H1 (cell line): ENCODE measurements at regions not wholly inside any gene's neighbourhood (a gene's known extent, or its start where the extent isn't known, plus 50 kb on each side); places are given as distances from the start of the nearest gene placed in this dataset.

Experiments
- CTCF ChIA-PET: fragments of 300-600 bp; sonication (Branson Sonifier 250); formaldehyde crosslinking; loops from one replicate; lab custom pipeline; 2021; ENCODE audit not compliant: partially characterized antibody; lab: Charles Lee
- POLR2A ChIA-PET: fragments of 300-600 bp; sonication (Branson Sonifier 250); formaldehyde crosslinking; loops from one replicate; lab custom pipeline; 2021; ENCODE audit warnings: inconsistent platforms; ENCODE audit not compliant: partially characterized antibody; lab: Charles Lee
- DNase-seq, 2 experiments: peaks; one replicate each; pipeline versions ENCODE4 v3.0.0 to v3.0.0-alpha.2; 2010 to 2022; ENCODE audit warnings: low spot score in 2 of 2, low read depth in 1 of 2, mixed read lengths in 1 of 2
- FAIRE-seq: peaks from 2 replicates; lab custom pipeline; 2011; peaks lifted over from hg19 to GRCh38; lab: Jason Lieb, UNC
- H2AFZ ChIP-seq: 2 replicates; pipeline ENCODE4 v1.8.1; 2012; ENCODE audit warnings: low read length, inconsistent platforms
- H2AK5ac ChIP-seq: 2 replicates; pipeline ENCODE4 v1.6.1; 2013; ENCODE audit warnings: low read depth, low read length
- H2BK120ac ChIP-seq: replicated peaks from 2 replicates; pipeline ENCODE3; 2013; ENCODE audit warnings: low read depth, low read length, inconsistent platforms
- H2BK12ac ChIP-seq: 2 replicates; pipeline ENCODE4 v1.6.1; 2013; ENCODE audit warnings: low read depth, low read length
- H2BK15ac ChIP-seq: 2 replicates; pipeline ENCODE4 v1.6.1; 2013; ENCODE audit warnings: low read length
- H2BK20ac ChIP-seq: 2 replicates; pipeline ENCODE4 v1.6.1; 2013; ENCODE audit warnings: low read length
- H2BK5ac ChIP-seq: 2 replicates; pipeline ENCODE4 v1.6.1; 2013; ENCODE audit warnings: low read depth, low read length
- H3K14ac ChIP-seq: 2 replicates; pipeline ENCODE4 v1.6.1; 2013; ENCODE audit warnings: inconsistent platforms; ENCODE audit not compliant: insufficient read length
- H3K18ac ChIP-seq: 2 replicates; pipeline ENCODE4 v1.6.1; 2013; ENCODE audit warnings: low read length; ENCODE audit errors: extremely low read depth
- H3K23ac ChIP-seq: 2 replicates; pipeline ENCODE4 v1.6.1; 2013; ENCODE audit warnings: inconsistent platforms; ENCODE audit not compliant: insufficient read length
- H3K23me2 ChIP-seq: 2 replicates; pipeline ENCODE4 v1.6.1; 2013; ENCODE audit warnings: low read depth, low read length
- H3K27ac ChIP-seq: 2 replicates; pipeline ENCODE4 v1.6.1; 2011; ENCODE audit warnings: low read depth, low read length, inconsistent platforms
- H3K27me3 ChIP-seq, 4 experiments: replicated peaks in 1 of 4; 1 replicate in 1 of 4; 2 replicates in 3 of 4; pipeline versions ENCODE4 v1.6.1 to v1.8.1; 2011 to 2013; ENCODE audit warnings: low read length in 3 of 4, mild to moderate bottlenecking in 3 of 4, inconsistent platforms in 2 of 4, mixed read lengths in 2 of 4, moderate library complexity in 1 of 4; ENCODE audit not compliant: control insufficient read depth in 3 of 4, insufficient read depth in 3 of 4; ENCODE audit errors: extremely low read depth in 1 of 4
- H3K36me3 ChIP-seq, 4 experiments: 2 replicates each; pipeline versions ENCODE4 v1.6.1 to v1.8.1; 2011 to 2013; ENCODE audit warnings: mild to moderate bottlenecking in 4 of 4, low read length in 3 of 4, moderate library complexity in 2 of 4, control low read depth in 1 of 4, inconsistent platforms in 1 of 4; ENCODE audit not compliant: insufficient read depth in 4 of 4, control insufficient read depth in 2 of 4
- H3K4ac ChIP-seq: replicated peaks from 2 replicates; pipeline ENCODE3; 2013; ENCODE audit warnings: low read length, low read depth, mixed read lengths, inconsistent platforms; ENCODE audit not compliant: insufficient read length
- H3K4me1 ChIP-seq, 4 experiments: replicated peaks in 1 of 4; 1 replicate in 1 of 4; 2 replicates in 3 of 4; pipeline versions ENCODE4 v1.6.1 to v1.8.1; 2011 to 2013; ENCODE audit warnings: low read length in 3 of 4, inconsistent platforms in 2 of 4, mixed read lengths in 1 of 4; ENCODE audit not compliant: insufficient read depth in 4 of 4, control insufficient read depth in 3 of 4
- H3K4me2 ChIP-seq, 2 experiments: 2 replicates each; pipeline versions ENCODE4 v1.6.1 to v1.8.1; 2011 to 2013; ENCODE audit warnings: low read depth in 2 of 2, low read length in 2 of 2, control low read depth in 1 of 2, inconsistent platforms in 1 of 2, mild to moderate bottlenecking in 1 of 2; ENCODE audit not compliant: insufficient read depth in 1 of 2
- H3K4me3 ChIP-seq, 4 experiments: fragments of 200-600, 300-600 bp in 1 of 4; sonication (generic), shearing (Covaris generic), sonication (Bioruptor Twin) in 1 of 4; 2 replicates each; pipeline versions ENCODE4 v1.5.1 to v1.8.1; 2011 to 2016; ENCODE audit warnings: low read length in 4 of 4, low read depth in 3 of 4, control low read depth in 2 of 4, inconsistent platforms in 2 of 4, mild to moderate bottlenecking in 2 of 4, mixed read lengths in 1 of 4, moderate library complexity in 1 of 4; ENCODE audit not compliant: insufficient read depth in 2 of 4; ENCODE audit errors: extremely low read depth in 1 of 4
- H3K56ac ChIP-seq: replicated peaks from 2 replicates; pipeline ENCODE3; 2013; ENCODE audit warnings: low read depth, mild to moderate bottlenecking, mixed read lengths, low read length, inconsistent platforms; ENCODE audit not compliant: insufficient read length
- H3K79me1 ChIP-seq: 2 replicates; pipeline ENCODE4 v1.6.1; 2013; ENCODE audit warnings: low read depth, low read length, control low read depth
- H3K79me2 ChIP-seq, 2 experiments: 2 replicates each; pipeline versions ENCODE4 v1.6.1 to v1.8.1; 2012 to 2013; ENCODE audit warnings: low read length in 2 of 2, mild to moderate bottlenecking in 2 of 2, inconsistent platforms in 1 of 2; ENCODE audit not compliant: insufficient read depth in 2 of 2, control insufficient read depth in 1 of 2
- H3K9ac ChIP-seq, 4 experiments: replicated peaks in 1 of 4; 1 replicate in 1 of 4; 2 replicates in 3 of 4; pipeline versions ENCODE4 v1.6.1 to v1.8.1; 2011 to 2013; ENCODE audit warnings: low read depth in 3 of 4, low read length in 3 of 4, control low read depth in 2 of 4, mild to moderate bottlenecking in 2 of 4, moderate library complexity in 2 of 4, inconsistent platforms in 1 of 4; ENCODE audit errors: extremely low read depth in 1 of 4
- H3K9me3 ChIP-seq, 2 experiments: 2 replicates each; pipeline versions ENCODE4 v1.6.1 to v1.8.1; 2012 to 2013; ENCODE audit warnings: mild to moderate bottlenecking in 2 of 2, moderate library complexity in 2 of 2, control low read depth in 1 of 2, inconsistent platforms in 1 of 2, low read depth in 1 of 2, low read length in 1 of 2, mixed read lengths in 1 of 2; ENCODE audit not compliant: insufficient read depth in 2 of 2
- H4K20me1 ChIP-seq, 2 experiments: replicated peaks in 1 of 2; 2 replicates each; pipeline versions ENCODE3 to v1.8.1; 2011 to 2013; ENCODE audit warnings: inconsistent platforms in 2 of 2, low read length in 2 of 2, mild to moderate bottlenecking in 1 of 2; ENCODE audit not compliant: insufficient read depth in 2 of 2, control insufficient read depth in 1 of 2
- H4K5ac ChIP-seq: 2 replicates; pipeline ENCODE4 v1.6.1; 2013; ENCODE audit warnings: low read length, low read depth, mixed read lengths, inconsistent platforms; ENCODE audit not compliant: insufficient read length
- H4K8ac ChIP-seq: 2 replicates; pipeline ENCODE4 v1.8.0; 2013; ENCODE audit warnings: mild to moderate bottlenecking, moderate library complexity, low read length, inconsistent platforms; ENCODE audit not compliant: insufficient read depth; ENCODE audit errors: extremely low read depth
- H4K91ac ChIP-seq: replicated peaks from 2 replicates; pipeline ENCODE3; 2013; ENCODE audit warnings: low read length, mixed read lengths, inconsistent platforms; ENCODE audit not compliant: insufficient read length
- BCL11A ChIP-seq, 2 experiments: IDR thresholded peaks; one replicate each; pipeline ENCODE4 v1.6.1; 2011; ENCODE audit warnings: low read depth in 2 of 2, low read length in 2 of 2, mild to moderate bottlenecking in 2 of 2
- GABPA ChIP-seq: IDR thresholded peaks from 2 replicates; pipeline ENCODE4 v1.6.1; 2011; ENCODE audit warnings: mild to moderate bottlenecking, low read length, moderate library complexity, borderline replicate concordance; ENCODE audit not compliant: insufficient read depth
- SIN3A ChIP-seq, 2 experiments: IDR thresholded peaks in 1 of 2; conservative IDR thresholded peaks in 1 of 2; 2 replicates each; pipeline ENCODE4 v1.6.1; 2011 to 2012; ENCODE audit warnings: low read length in 2 of 2, improper control_type of control experiment in 1 of 2, low read depth in 1 of 2, mild to moderate bottlenecking in 1 of 2
- SIX5 ChIP-seq: IDR thresholded peaks from 2 replicates; pipeline ENCODE4 v1.6.1; 2011; ENCODE audit warnings: mild to moderate bottlenecking, low read depth, low read length

DNA sequence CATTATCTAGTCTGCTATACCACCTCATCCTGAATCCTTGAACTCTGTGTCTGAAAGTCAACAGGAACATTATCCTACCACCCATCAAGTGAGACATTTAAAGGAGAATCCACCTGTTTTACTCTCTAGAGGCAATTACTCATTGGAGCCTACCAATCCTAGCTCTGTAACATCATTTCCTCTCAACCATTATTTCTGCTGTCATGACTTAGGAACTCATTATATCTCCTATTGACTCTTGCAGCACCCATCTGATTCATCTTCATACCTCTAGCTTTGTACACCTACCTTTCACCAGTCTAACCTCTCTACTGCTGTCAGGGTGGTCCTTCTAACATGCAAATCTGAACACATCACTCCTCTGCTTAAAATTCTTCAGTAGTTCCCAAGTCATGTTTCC is 481.5 kb downstream of the NFIB start:
- no peak overlapping the region for H3K23ac ChIP-seq
- no peak overlapping the region for H4K5ac ChIP-seq
- no peak overlapping the region for H3K4me3 ChIP-seq
- no peak overlapping the region for H2BK15ac ChIP-seq
- H3K79me1 ChIP-seq, result no peaks in the 10 kb centered on the region
- no peak overlapping the region for H2BK20ac ChIP-seq
- no peak overlapping the region for H4K8ac ChIP-seq
- no peaks in the 10 kb centered on the region for H3K79me2 ChIP-seq
- no peak overlapping the region for H3K56ac ChIP-seq
- no peaks in the 10 kb centered on the region; a peak in 1 of 8 replicates for H3K36me3 ChIP-seq
- no peak for DNase-seq
- H2BK5ac ChIP-seq, result no peak overlapping the region
- no peaks in the 10 kb centered on the region for H3K27me3 ChIP-seq
- no peak for FAIRE-seq
- no peaks in the 10 kb centered on the region for H3K4me1 ChIP-seq
- H2BK120ac ChIP-seq, result no peak overlapping the region
- no peak overlapping the region for H4K91ac ChIP-seq
- ChIA-PET POLR2A (no interaction called here), CTCF (no interaction called here)
- no peak overlapping the region for H3K4ac ChIP-seq
- H2AK5ac ChIP-seq, result no peak overlapping the region
- H3K9ac ChIP-seq, result no peak overlapping the region
- H3K4me2 ChIP-seq, result no peak overlapping the region
- H3K9me3 ChIP-seq, result peaks cover 18 to 20% of the 10 kb centered on the region in 2 experiments
- H3K23me2 ChIP-seq, result no peaks in the 10 kb centered on the region
- H4K20me1 ChIP-seq, result no peaks in the 10 kb centered on the region
- H3K18ac ChIP-seq, result no peak overlapping the region
- H2BK12ac ChIP-seq, result no peak overlapping the region
- no peak overlapping the region for H3K27ac ChIP-seq
- TF ChIP-seq BCL11A (IDR thresholded peaks at IDR 0.05; ENCODE audit: low read depth in 2 of 2, low read length in 2 of 2) (no peak), GABPA (no peak), SIN3A (conservative IDR thresholded peaks at IDR 0.05 in 1 of 2, IDR thresholded peaks at IDR 0.05 in 1 of 2; ENCODE audit: low read depth in 1 of 2, low read length in 2 of 2) (no peak), SIX5 (no peak)
- no peak overlapping the region for H3K14ac ChIP-seq
- no peak overlapping the region for H2AFZ ChIP-seq
